OCI-LY1 (cell line): ENCODE measurements at regions not wholly inside any gene's neighbourhood (a gene's known extent, or its start where the extent isn't known, plus 50 kb on each side); places are given as distances from the start of the nearest gene placed in this dataset.

ENCODE experiments used
- H2AFZ ChIP-seq: fragments of 200-600 bp; sonication (generic), shearing (Covaris generic); 2 replicates; pipeline ENCODE4 v1.6.0; 2014; ENCODE audit warnings: antibody characterized with exemption, mild to moderate bottlenecking, low read length
- H3F3A ChIP-seq: fragments of 200-600 bp; sonication (generic), shearing (Covaris generic); 2 replicates; pipeline ENCODE4 v1.6.0; 2014; ENCODE audit warnings: mild to moderate bottlenecking, antibody characterized with exemption, low read length, moderate library complexity; ENCODE audit not compliant: insufficient read depth
- H3K27ac ChIP-seq: fragments of 200-600 bp; sonication (generic); 2 replicates; pipeline ENCODE4 v1.5.1; 2014; ENCODE audit warnings: low read length, mixed run types, mild to moderate bottlenecking, low read depth; ENCODE audit not compliant: poor library complexity, severe bottlenecking
- H3K27me3 ChIP-seq: fragments of 200-600 bp; sonication (generic); 2 replicates; pipeline ENCODE4 v1.6.0; 2014; ENCODE audit warnings: antibody characterized with exemption, mild to moderate bottlenecking, low read length, moderate library complexity; ENCODE audit not compliant: insufficient read depth
- H3K36me3 ChIP-seq: fragments of 200-600 bp; sonication (generic); 2 replicates; pipeline ENCODE4 v1.6.1; 2014; ENCODE audit warnings: mild to moderate bottlenecking, antibody characterized with exemption, low read length, moderate library complexity, mixed read lengths; ENCODE audit not compliant: insufficient read depth
- H3K4me1 ChIP-seq: fragments of 200-600 bp; sonication (generic); 2 replicates; pipeline ENCODE4 v1.5.1; 2014; ENCODE audit warnings: mild to moderate bottlenecking, low read length, moderate library complexity; ENCODE audit not compliant: insufficient read depth, severe bottlenecking
- H3K4me2 ChIP-seq: fragments of 200-600 bp; sonication (generic), shearing (Covaris generic); 2 replicates; pipeline ENCODE4 v1.6.1; 2014; ENCODE audit warnings: low read length
- H3K4me3 ChIP-seq: fragments of 200-600 bp; sonication (generic); 2 replicates; pipeline ENCODE4 v1.5.1; 2014; ENCODE audit warnings: low read length, low read depth, mild to moderate bottlenecking, mixed read lengths; ENCODE audit not compliant: poor library complexity, severe bottlenecking
- H3K79me2 ChIP-seq: fragments of 200-600 bp; shearing (Covaris generic); 2 replicates; pipeline ENCODE4 v1.6.1; 2016; ENCODE audit warnings: mixed run types, low read length, mixed read lengths; ENCODE audit not compliant: insufficient read depth
- H3K9ac ChIP-seq: fragments of 200-600 bp; sonication (generic), shearing (Covaris generic); 2 replicates; pipeline ENCODE4 v1.6.1; 2014; ENCODE audit warnings: mild to moderate bottlenecking, low read length, mixed read lengths
- H3K9me2 ChIP-seq: fragments of 200-600 bp; sonication (generic), shearing (Covaris generic); 2 replicates; pipeline ENCODE4 v1.6.1; 2014; ENCODE audit warnings: low read depth, mild to moderate bottlenecking, low read length, mixed read lengths
- H3K9me3 ChIP-seq: fragments of 200-600 bp; shearing (Covaris generic); 2 replicates; pipeline ENCODE4 v1.6.1; 2014; ENCODE audit warnings: low read length, mixed read lengths
- H4K20me1 ChIP-seq: fragments of 200-600 bp; sonication (generic), shearing (Covaris generic); 2 replicates; pipeline ENCODE4 v1.6.0; 2016; ENCODE audit warnings: mild to moderate bottlenecking, low read length; ENCODE audit not compliant: insufficient read depth
- EZH2 ChIP-seq: fragments of 200-600 bp; sonication (generic), shearing (Covaris generic); IDR thresholded peaks from 2 replicates; pipeline ENCODE4 v1.8.0; 2017; ENCODE audit warnings: borderline replicate concordance, mixed run types, mild to moderate bottlenecking, antibody characterized with exemption, low read length, moderate library complexity, mixed read lengths
- TF ChIP-seq, protein P1 (sequence below): fragments of 200-600 bp; sonication (generic), shearing (Covaris generic); IDR thresholded peaks from 2 replicates; pipeline ENCODE4 v1.5.1; 2017; ENCODE audit warnings: mild to moderate bottlenecking, antibody characterized with exemption, low read length, moderate library complexity, mixed read lengths

DNA sequence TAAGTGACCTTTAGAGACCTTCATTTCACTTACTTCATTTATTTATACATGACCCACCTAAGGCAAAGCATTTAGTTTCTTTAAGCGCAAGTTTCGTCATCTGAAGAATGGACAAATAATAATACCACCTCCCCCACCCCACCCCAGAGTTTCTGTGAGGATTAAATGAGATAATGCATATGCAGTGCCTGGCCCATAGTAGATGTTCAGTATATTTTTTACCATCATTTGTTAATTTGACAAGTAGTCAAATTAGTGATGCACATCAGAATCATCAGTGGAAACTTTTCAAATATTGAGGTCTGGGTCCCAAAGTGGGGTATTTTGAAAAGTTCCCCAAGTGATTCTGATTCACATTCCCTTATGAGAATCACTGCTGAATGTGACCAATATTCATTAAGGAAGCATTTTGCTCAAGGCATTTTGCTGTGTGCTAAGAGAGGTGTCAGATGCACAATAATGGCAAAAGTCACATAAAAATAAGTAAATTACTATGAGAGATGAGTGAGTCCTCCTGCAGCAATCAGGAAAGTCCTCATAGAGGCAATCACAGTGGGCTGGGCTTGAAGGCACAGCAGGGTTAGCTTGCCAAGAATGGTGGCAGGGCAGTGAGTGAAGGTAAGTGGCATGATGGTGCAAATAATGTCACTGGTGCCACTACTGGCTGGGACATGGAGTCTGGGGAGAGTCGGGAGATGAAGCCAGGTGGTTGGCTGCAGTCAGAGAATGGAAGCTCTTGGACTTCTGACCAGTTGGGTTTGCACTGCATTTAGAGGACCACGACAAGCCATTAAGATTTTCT, 244.1 kb downstream of the PTEN start:
- Histone ChIP-seq H3K4me2 (no peak overlapping the region), H3K4me3 (no peak overlapping the region), H3K79me2 (no peaks in the 10 kb centered on the region), H3F3A (no peaks in the 10 kb centered on the region), H3K9ac (no peak overlapping the region), H3K9me2 (no peaks in the 10 kb centered on the region), H3K27ac (no peak overlapping the region), H3K4me1 (no peaks in the 10 kb centered on the region), H3K27me3 (no peaks in the 10 kb centered on the region), H2AFZ (no peak overlapping the region), H3K9me3 (no peaks in the 10 kb centered on the region), H3K36me3 (no peaks in the 10 kb centered on the region), H4K20me1 (no peaks in the 10 kb centered on the region)
- TF ChIP-seq, protein P1, sequence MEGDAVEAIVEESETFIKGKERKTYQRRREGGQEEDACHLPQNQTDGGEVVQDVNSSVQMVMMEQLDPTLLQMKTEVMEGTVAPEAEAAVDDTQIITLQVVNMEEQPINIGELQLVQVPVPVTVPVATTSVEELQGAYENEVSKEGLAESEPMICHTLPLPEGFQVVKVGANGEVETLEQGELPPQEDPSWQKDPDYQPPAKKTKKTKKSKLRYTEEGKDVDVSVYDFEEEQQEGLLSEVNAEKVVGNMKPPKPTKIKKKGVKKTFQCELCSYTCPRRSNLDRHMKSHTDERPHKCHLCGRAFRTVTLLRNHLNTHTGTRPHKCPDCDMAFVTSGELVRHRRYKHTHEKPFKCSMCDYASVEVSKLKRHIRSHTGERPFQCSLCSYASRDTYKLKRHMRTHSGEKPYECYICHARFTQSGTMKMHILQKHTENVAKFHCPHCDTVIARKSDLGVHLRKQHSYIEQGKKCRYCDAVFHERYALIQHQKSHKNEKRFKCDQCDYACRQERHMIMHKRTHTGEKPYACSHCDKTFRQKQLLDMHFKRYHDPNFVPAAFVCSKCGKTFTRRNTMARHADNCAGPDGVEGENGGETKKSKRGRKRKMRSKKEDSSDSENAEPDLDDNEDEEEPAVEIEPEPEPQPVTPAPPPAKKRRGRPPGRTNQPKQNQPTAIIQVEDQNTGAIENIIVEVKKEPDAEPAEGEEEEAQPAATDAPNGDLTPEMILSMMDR, result no peak
- TF ChIP-seq EZH2, result no peak

DNA sequence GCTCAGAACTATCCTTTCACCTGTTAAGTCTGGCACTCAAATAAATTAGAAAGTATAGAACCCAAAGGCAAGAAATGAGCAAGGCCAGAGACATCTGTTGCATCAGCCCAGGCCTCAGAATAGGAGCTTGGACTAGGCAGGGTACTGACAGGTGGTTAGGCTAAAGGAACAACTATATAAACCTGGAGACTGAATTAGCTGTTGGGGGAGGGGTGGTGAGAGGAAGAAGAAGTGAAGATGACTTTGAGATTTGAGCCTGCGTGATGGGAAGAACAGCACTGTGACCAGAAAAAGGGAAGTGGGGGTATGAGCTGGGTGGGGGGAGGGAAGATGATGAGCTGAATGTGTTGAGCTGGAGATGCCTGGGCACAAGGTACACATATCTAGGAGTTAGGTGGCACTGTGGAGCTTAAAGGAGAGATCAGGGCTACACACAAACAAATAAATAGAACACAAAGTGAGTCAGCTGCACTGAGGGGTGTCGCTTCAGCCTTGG, 244.7 kb downstream of the PTEN start:
- Histone ChIP-seq H3F3A (no peaks in the 10 kb centered on the region), H3K79me2 (no peaks in the 10 kb centered on the region), H3K4me1 (no peaks in the 10 kb centered on the region), H3K9ac (no peak overlapping the region), H3K27me3 (no peaks in the 10 kb centered on the region), H3K9me2 (no peaks in the 10 kb centered on the region), H3K27ac (no peak overlapping the region), H3K4me3 (no peak overlapping the region), H3K36me3 (no peaks in the 10 kb centered on the region), H2AFZ (no peak overlapping the region), H3K9me3 (no peaks in the 10 kb centered on the region), H3K4me2 (no peak overlapping the region), H4K20me1 (no peaks in the 10 kb centered on the region)
- TF ChIP-seq, protein P1, result no peak
- TF ChIP-seq EZH2, result no peak

DNA sequence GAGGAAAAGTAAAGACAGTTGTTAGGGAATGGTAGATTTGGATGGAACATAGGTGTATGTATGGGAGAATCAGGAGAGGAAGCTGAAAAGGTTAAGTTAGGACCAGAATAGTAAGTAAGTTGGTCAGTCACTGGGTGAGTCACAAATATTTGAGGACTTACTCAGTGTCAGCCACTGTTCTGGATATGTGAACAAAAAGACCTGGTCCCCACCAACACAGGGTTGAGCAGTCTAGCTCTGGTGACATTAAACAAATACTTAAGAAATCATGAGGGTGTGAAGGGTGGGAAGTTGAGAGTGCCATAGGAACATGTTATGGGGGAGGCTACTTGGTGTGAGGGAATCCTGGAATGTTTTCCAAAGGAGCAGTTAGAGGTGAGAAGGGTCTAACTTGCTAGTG, 246.9 kb downstream of the PTEN start:
- H4K20me1 ChIP-seq, result no peaks in the 10 kb centered on the region
- H3K4me2 ChIP-seq, result no peak overlapping the region
- no peaks in the 10 kb centered on the region for H3K9me2 ChIP-seq
- no peaks in the 10 kb centered on the region for H3K4me1 ChIP-seq
- TF ChIP-seq, protein P1, result no peak
- TF ChIP-seq EZH2, result no peak
- H3K4me3 ChIP-seq, result no peak overlapping the region
- H3K36me3 ChIP-seq, result no peaks in the 10 kb centered on the region
- H3K27ac ChIP-seq, result no peak overlapping the region
- H2AFZ ChIP-seq, result no peak overlapping the region
- H3K79me2 ChIP-seq, result no peaks in the 10 kb centered on the region
- no peaks in the 10 kb centered on the region for H3K9me3 ChIP-seq
- H3K9ac ChIP-seq, result no peak overlapping the region
- H3K27me3 ChIP-seq, result no peaks in the 10 kb centered on the region
- H3F3A ChIP-seq, result no peaks in the 10 kb centered on the region
